ENCODE measurements at regions not wholly inside any gene's neighbourhood (a gene's known extent, or its start where the extent isn't known, plus 50 kb on each side); places are given as distances from the start of the nearest gene placed in this dataset.

GRCh38 chr2:60312618-60313017 lies 240.8 kb downstream of the BCL11A start:
- DNase-seq (no peak), ATAC-seq (ENCODE audit: poor library complexity) (no peak)
- TF ChIP-seq CTCF (IDR thresholded peaks at IDR 0.05) = no peak
- Histone ChIP-seq H3K27ac (ENCODE audit: low read depth in 1 of 2, low read length in 2 of 2) (no peak overlapping the region), H3K4me3 (ENCODE audit: low read length) (no peak overlapping the region), H3K27me3 (ENCODE audit: control insufficient read depth in 1 of 2, insufficient read depth in 2 of 2, low read length in 2 of 2) (no peaks in the 10 kb centered on the region), H3K36me3 (ENCODE audit: insufficient read depth, low read length) (no peaks in the 10 kb centered on the region), H3K4me1 (ENCODE audit: insufficient read depth, low read length) (no peaks in the 10 kb centered on the region), H3K9me3 (ENCODE audit: control insufficient read depth in 1 of 2, insufficient read depth in 1 of 2, low read length in 2 of 2) (no peaks in the 10 kb centered on the region)
- Mint-ChIP-seq H3K9me3 (no peaks in the 10 kb centered on the region), H3K4me1 (ENCODE audit: low read depth) (no peaks in the 10 kb centered on the region), H3K36me3 (ENCODE audit: low read depth) (no peaks in the 10 kb centered on the region), H3K4me3 (no peak overlapping the region), H3K27ac (no peak overlapping the region), H3K27me3 (no peaks in the 10 kb centered on the region)
- CTCF ChIA-PET = interaction anchor here (0.9 kb wide), 1 partner anchor 14 kb away, joined by 3 read pairs; no protein-coding TSS in a partner anchor
- POLR2A ChIA-PET = no interaction called here
- intact Hi-C loops (cut with DNase I, micrococcal nuclease) = no loop called here

GRCh38 chr2:60311524-60311923 lies 241.9 kb downstream of the BCL11A start:
- Histone ChIP-seq H3K36me3 (ENCODE audit: insufficient read depth, low read length) (no peaks in the 10 kb centered on the region), H3K4me1 (ENCODE audit: insufficient read depth, low read length) (no peaks in the 10 kb centered on the region), H3K9me3 (ENCODE audit: control insufficient read depth in 1 of 2, insufficient read depth in 1 of 2, low read length in 2 of 2) (no peaks in the 10 kb centered on the region), H3K27ac (ENCODE audit: low read depth in 1 of 2, low read length in 2 of 2) (no peak overlapping the region), H3K27me3 (ENCODE audit: control insufficient read depth in 1 of 2, insufficient read depth in 2 of 2, low read length in 2 of 2) (no peaks in the 10 kb centered on the region), H3K4me3 (ENCODE audit: low read length) (no peak overlapping the region)
- Mint-ChIP-seq H3K4me1 (ENCODE audit: low read depth) (no peaks in the 10 kb centered on the region), H3K4me3 (no peak overlapping the region), H3K27ac (no peak overlapping the region), H3K36me3 (ENCODE audit: low read depth) (no peaks in the 10 kb centered on the region), H3K9me3 (no peaks in the 10 kb centered on the region), H3K27me3 (no peaks in the 10 kb centered on the region)
- intact Hi-C loops (cut with DNase I, micrococcal nuclease) = no loop called here
- POLR2A ChIA-PET = no interaction called here
- CTCF ChIA-PET = no interaction called here
- ATAC-seq (ENCODE audit: poor library complexity) (no peak), DNase-seq (no peak)
- no peak for TF ChIP-seq CTCF (IDR thresholded peaks at IDR 0.05)

- H3K27me3 Mint-ChIP-seq = no peaks in the 10 kb centered on the region
- TF ChIP-seq CTCF (IDR thresholded peaks at IDR 0.05) = no peak
- POLR2A ChIA-PET = no interaction called here
- intact Hi-C loops (cut with DNase I, micrococcal nuclease) = no loop called here
- H3K4me3 ChIP-seq (ENCODE audit: low read length) = no peak overlapping the region
- no peaks in the 10 kb centered on the region for H3K4me1 Mint-ChIP-seq (ENCODE audit: low read depth)
- H3K9me3 ChIP-seq (ENCODE audit: control insufficient read depth in 1 of 2, insufficient read depth in 1 of 2, low read length in 2 of 2) = no peaks in the 10 kb centered on the region
- H3K36me3 Mint-ChIP-seq (ENCODE audit: low read depth) = no peaks in the 10 kb centered on the region
- CTCF ChIA-PET = no interaction called here
- no peak overlapping the region for H3K4me3 Mint-ChIP-seq
- H3K9me3 Mint-ChIP-seq = no peaks in the 10 kb centered on the region
- H3K27ac Mint-ChIP-seq = no peak overlapping the region
- H3K4me1 ChIP-seq (ENCODE audit: insufficient read depth, low read length) = no peaks in the 10 kb centered on the region
- H3K36me3 ChIP-seq (ENCODE audit: insufficient read depth, low read length) = no peaks in the 10 kb centered on the region
- no peak for DNase-seq
- no peak overlapping the region for H3K27ac ChIP-seq (ENCODE audit: low read depth in 1 of 2, low read length in 2 of 2)
- ATAC-seq (ENCODE audit: poor library complexity) = no peak
- no peaks in the 10 kb centered on the region for H3K27me3 ChIP-seq (ENCODE audit: control insufficient read depth in 1 of 2, insufficient read depth in 2 of 2, low read length in 2 of 2)
These were observed 243.4 kb downstream of the BCL11A start for GRCh38 chr2:60309941-60310660.

Measured in CD4-positive, alpha-beta T cell (primary cell).